LHCN-M2 (cell line): ENCODE measurements at regions not wholly inside any gene's neighbourhood (a gene's known extent, or its start where the extent isn't known, plus 50 kb on each side); places are given as distances from the start of the nearest gene placed in this dataset.
A peak's percentile ranks its signal among the peaks of the same experiment; 100 is the strongest.

Source experiments
- DNase-seq: peaks from one replicate; pipeline ENCODE4 v3.0.0-alpha.2; 2012; ENCODE audit warnings: low read depth

DNA sequence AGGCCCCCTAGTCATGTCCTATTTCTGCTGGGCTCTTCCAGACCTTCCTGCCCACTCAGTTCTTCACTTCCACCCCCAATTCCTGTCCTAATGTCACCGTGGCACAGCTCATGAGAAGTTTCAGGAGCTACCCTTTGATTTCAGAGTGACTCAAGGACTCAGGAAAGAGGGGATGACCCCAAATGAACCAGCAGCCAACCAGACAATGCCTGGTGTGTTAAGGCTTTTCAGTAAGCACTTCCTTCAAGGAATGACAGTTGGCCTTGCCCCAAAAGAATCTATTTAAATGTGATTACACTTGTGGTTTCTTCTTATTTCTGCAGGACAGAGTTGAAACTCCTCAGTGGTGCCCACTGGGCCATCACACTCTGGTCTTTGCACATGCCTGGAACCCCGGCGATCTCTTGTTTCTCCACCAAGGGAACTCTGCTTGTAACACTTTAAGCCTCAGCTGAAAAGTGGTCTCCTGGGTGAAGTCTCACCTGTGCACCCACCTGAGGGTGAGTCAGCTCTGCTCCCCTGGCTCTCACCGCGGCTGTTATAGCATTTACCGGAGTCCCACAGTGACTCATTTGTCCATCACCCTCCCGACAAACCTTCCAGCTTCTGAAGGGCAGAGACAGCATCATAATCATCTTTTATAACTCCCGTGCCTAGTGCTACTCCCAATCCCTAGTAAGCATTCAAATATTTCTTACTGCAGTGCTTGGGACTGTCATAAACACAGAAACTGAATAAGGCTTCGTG is 123.0 kb upstream of the SVIL start:
- peak; percentile 18 for DNase-seq

DNA sequence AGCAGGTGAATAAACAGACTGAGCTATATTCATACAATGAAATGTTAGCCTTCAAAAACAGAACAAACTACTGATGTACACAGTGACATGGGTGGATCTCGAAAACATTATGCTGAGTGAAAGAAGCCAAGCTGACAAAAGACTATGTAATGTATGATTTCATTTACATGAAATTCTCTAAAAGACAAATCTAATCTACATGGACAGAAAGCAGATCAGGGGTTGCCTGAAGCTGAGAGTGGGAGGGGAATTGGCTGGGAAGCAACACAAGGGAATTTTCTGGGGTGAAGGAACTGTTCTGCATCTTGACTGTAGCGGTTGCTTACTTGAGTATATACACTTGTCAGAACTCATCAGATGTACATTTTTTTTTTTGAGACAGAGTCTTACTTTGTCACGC is 121.7 kb upstream of the SVIL start:
- no peak for DNase-seq

DNA sequence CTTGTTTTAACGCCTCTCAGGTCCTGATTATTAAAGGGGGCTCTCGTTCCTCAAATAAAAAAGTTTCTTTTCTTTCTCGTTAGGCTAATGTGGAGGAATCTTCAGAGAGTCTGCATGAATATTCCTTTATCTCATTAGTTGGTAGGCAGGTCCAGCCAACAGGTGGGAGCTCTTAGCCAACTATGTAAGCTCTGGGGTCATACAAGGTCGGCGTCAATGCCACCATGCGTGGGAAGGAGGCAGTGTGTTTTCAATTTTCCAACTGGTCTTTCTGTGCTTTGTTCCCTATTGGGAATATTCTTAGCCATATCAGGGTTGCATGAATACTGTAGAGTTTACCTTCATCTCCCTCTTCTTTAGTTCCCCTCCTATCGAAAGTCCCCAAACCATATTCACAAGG is 118.5 kb upstream of the SVIL start:
- no peak for DNase-seq

DNA sequence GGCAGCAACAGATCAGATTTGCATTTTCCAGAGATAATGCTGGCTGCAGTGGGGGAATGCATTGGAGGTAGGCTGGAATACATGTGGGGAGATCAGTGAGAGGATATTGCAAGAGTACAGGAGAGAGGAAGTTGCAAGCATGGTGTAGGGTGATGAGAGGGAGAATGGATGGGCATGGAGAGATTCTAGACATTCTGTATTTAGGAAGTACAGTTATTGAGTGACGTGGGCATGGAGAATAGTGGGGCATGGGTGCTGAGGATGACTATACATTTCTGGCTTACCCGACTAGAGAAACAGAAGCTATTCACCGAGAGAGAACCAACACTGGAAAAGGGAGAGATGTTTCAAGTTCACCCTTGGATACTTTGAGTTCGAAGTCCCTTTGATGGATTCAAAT is 116.9 kb upstream of the SVIL start:
- no peak for DNase-seq

DNA sequence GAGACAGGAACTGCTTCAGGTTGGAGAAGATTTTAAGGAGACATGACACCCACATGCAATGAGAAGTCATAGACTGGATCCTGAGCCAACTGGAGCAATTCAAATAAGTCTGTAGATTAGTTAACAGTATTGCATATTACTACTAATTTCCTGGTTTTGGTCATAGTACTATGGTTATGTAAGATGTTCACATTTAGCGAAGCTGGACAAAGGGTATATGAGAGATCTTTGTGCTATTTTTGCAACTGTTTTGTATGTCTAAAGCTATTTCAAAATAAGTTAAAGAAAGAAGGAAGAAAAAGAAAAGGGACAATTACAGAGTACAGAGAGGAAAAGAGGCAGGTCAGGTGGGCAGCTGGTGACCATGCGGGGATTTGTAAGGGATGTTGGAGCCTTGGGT is 116.5 kb upstream of the SVIL start:
- DNase-seq, result no peak

DNA sequence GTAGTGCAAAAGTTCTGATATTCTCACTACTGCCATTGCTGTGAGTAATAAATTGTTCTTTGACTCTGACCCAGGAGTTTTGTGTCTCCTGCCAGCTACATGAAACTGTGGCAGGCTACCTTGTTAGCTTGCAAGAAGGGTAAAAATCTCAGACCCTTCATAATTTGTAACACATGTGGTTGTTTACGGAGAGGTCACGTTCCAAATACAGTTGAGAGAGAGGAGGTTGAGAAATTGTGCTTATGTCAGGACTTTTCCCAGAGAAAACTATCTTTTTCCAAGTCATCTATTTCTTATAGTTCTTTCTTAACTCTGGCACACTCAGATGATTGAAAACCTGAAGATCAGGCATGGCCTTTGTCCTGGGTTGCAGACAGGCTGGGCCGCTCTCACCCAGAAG is 114.4 kb upstream of the SVIL start:
- DNase-seq, result no peak

DNA sequence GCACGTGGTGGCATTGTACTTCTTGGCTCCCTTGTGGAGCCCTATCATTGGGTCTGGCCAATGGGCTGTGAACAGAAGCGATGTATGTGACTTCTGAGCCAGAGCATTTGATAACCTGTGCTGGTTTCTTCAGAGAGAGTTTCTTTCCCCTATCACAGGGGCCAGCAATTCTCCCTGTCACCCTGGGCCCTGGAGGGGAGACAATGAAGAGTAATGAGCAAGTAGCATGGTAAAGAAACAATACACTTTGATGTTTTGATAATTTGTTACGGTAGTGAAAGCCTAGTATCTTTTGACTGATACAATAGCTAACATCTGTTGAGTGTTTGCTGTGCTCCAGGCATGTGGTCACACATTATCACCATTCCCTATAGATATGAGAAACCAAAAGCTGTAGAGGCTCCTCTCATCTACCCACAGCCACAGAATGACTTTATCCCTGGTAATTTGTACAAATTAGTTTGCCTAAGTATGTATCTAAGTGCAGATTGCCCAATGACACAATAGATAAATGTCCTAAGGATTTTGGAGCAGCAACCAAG is 113.4 kb upstream of the SVIL start:
- DNase-seq, result no peak

DNA sequence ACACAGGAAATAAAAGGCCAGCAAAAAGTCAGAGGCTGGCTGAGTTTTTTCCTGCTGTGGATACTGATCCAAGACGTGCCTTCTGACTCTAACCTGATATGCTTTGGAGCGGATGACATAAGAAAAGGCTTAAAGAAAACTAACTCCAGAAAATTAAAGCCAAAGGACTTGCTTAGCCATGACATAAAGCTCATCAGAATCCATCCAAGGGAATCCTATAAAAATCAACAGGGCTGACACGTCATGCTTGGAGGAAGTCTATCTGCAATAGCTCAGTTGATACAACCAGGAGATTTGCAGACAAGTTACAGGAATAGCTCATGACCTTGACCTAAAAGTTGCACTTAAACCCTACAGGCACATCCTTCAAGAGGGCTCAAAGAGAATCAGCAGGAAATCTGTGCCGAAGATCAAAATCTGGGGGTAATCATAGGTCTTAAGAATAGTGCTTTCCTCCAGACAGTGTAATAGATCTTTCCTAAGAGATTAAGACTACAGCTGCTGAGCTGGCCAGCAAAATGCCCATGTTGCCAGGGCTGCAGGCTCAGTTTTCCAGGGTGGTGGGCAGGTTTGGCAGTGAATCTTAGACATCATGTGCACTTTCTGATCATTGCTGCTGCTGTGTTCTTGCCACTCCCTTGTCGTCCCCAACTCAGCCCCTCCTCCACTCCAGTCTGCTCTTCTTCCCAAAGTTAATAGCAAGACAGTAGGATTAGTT is 111.5 kb upstream of the SVIL start:
- DNase-seq, result peak; percentile 30

DNA sequence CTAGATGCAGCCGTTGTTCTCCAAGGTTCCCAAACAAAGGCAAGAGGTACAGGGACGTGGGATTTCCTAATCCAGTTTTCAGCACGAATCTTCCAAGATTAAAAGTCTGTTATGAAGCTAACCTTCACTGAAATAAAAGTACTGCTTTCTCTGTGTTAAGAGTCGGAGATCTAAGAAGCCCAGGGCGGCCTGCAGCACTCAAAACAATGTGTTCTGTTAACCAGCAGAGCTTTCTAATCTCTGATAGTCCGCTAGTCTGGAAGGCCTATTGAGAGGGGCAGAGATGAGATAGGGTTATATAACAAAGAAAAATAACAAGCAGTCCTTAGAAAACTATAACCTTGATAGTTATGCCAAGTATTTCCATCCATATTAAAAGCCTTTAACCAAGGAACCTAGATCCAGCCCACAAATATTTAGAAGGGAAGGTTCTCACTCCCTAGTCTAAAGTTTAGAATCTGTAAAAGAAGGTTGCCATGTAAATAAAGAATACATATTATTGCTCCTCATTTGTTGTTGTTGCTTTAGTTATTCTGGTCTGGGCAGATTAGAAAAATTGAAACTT is 106.3 kb upstream of the SVIL start:
- DNase-seq, result no peak

DNA sequence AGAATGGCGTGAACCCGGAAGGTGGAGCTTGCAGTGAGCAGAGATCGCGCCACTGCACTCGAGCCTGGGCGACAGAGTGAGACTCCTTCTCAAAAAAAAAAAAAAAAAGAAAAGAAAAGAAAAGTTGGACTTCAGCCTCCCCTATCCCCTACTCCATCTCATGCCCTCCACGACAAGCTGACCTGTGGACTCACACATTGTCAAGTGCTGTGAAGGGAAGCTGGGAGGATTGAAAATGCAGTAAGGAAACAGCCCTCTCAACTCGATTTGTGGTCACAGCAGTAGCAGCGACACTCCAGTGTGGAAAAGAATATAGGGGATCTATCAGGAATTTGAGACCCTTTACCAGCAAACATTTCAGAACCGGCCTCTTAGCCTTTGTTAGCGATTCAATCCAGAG is 103.6 kb upstream of the SVIL start:
- no peak for DNase-seq

DNA sequence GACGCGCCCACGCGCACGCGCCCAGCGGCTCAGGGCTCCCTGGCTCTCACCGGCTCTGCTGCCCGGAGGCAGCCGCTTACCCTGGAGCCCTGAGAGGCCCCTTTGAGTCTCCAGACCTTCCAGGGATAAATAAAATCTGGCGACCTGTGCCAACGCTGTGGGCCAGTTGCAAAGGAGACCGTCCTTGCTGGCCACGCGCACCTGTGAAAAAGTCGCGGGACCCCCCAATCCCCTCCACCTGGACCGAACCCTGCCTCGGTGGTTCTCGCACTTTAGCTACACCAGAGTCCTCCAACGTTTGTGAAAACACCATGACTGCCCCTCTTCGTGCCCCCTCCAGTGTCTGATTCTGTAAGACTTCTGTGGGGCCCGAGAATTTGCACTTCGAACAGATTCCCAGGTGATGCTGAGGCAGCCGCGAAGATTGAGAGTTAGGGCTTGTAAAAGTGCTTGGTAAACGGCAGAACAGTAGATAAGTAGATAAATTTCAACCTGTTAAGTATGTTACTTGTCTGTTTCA is 102.4 kb upstream of the SVIL start:
- DNase-seq, result no peak

DNA sequence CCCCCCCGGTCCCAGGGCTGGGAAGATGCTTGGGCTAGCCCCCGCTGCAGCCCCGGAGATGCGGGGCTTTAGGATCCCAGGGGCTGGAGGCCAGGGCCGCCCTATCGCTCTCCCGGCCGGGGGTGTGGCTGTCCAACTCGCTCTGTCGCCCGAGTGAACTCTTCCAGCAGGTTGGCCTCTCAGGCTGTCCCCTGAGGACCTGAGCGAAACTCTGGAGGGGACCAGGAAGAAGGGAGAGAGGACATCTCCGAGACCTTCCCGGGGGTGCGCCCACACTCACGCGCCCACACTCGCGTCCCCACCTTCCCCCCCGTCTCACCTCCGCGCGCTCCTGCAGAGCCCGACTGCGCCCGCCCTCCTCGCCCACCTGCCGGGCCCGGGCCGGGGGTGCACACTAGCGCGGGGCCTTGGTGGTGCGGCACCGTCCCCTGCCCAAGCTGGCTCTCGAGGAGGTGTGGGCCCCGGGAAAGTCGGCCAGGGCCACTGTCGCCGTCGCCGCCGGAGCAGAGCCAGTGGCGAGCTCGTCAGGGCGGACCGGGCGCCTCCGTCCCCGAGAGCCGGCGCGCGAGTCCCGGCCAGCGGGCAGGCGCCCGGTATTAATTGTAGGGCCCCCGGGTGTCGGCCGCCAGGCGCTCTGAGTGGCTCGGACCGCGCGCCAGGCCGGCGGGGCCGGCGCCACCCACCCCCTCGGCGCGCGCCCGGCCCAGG is 101.7 kb upstream of the SVIL start:
- peak; percentile 13 for DNase-seq

DNA sequence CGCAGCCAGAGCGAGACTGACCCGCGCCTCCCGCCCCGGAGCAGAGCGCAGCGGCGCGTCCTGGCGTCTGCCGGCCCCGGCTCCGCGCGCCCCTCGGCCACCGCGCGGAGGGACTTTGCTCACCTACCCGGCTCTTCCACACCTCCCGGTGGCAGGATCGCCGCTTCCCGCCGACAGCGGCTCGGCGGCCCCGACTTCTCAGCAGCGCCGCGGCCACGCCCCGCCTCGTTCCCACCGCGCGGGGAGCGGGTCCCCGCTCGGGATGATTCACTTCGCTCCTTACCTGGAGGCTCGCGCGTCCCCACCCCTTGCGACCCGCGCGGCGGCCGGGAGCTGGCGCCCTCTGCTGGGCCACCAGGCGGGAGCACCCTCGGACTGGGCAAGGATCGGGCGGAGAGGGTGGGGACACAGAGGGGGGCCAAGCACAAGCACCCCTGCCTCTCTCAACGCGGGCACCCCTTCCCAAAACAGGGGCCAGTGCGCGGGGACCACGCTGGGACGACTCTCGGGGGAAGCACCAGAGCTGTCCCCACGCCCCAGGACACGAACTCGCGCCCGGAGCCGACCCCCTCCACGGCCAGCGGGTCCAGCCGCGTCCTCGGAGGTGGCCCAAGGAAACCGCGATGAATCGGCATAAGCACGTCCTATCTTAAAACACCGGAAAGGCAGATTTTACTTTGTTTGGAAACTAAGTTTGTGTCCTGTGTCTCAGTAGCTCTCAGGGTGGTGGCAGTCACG is 101.0 kb upstream of the SVIL start:
- peak; percentile 45 for DNase-seq

DNA sequence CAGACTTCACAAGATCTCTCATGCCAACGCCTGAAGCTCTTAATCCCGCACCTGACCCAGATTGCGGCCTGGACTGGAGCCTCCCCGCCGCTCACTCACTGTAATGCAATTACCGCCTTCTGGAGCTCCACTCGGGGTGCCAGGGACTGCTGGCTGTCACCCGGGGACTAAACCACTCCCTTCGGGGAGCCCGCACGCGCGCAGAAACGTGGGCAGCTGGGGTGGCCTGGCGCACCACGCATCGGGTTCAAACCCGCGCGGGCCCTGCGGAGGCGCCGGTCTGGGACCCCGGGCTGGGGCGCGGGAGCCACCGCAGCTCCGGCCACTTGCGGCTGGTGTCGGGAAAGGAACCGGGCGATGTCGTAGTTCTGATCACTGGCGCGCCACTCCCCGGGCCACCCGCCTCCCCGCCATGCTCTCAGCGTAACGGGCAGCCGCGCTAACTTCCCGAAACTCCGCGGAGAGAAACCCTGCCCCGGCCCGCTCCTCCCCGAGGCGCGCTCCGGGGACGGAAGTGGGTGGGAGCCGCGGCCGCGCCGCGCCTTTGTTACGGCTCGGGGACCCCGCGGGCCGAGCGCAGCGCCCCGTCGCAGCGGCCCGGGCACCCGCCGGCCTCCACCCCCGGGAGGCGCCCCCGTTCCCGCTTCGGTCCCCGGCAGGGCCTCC is 100.3 kb upstream of the SVIL start:
- DNase-seq, result peak; percentile 21

DNA sequence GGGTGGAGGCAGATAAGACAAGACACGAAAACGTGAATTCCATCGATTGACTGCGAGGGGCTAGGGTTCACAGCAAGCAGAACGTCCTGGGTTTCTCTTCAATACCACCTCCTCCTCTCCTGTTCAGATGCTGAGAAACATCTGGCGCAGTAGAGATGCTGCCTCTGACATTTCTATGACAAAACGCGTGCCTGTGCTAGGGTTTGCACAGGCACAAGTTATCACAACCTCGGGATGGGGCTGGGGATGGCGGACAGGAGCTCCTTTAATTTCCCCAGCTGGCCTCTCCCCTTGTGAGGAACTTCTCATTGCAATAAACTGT is 99.8 kb upstream of the SVIL start:
- no peak for DNase-seq

DNA sequence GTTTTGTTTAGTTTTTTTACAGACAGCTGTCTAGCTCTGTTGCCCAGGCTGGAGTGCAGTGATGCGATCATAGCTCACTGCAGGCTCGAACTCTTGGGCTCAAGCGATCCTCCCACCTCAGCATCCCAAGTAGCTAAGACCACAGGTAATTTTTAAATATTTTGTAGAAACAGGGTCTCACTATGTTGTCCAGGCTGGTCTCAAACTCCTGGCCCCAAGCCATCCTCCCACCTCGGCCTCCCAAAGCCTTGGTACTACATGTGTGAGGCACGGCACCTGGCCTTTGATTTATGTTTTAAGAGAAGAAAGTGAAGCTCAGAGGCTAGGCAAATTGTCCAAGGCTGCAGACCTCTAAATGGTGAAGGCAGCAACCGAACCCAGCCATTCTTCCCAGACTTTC is 98.6 kb upstream of the SVIL start:
- DNase-seq, result no peak

DNA sequence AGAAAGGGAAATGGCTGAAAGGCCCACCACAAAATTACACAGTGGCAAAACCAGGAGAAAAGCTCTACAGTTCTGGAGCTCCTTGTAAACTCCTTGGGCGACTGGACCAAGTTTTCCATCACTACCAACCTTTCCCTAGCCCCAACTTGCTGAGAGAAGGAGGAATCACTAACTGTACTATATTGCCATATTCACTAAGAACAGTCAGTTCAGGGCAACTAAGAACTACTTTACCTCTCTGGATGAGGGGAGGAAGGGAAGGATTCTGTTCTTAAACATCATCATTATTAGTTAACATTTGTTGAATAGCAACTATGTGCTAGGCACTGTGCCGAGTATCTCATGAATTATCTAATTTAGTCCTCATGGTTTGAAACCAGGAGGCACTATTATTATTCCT is 98.1 kb upstream of the SVIL start:
- DNase-seq, result no peak

DNA sequence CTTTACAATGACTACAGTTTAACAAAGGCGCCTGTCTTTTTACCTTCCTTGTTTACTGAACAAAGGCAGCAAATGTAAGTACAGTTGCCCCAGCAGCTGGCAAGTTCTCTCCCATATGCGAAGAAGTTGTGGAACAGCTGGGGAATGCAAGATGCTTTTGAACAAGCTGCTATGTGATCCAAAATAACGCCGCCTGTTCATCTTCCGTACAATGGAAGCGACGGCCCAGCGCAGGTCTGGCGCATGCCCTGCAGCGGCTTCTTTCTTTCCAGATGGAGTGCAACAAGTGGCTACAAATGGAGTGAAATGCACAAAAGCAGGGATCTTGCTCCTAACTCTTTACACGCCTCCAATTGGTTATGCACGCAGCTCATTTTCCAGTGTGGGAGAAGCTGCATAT is 97.0 kb upstream of the SVIL start:
- no peak for DNase-seq

DNA sequence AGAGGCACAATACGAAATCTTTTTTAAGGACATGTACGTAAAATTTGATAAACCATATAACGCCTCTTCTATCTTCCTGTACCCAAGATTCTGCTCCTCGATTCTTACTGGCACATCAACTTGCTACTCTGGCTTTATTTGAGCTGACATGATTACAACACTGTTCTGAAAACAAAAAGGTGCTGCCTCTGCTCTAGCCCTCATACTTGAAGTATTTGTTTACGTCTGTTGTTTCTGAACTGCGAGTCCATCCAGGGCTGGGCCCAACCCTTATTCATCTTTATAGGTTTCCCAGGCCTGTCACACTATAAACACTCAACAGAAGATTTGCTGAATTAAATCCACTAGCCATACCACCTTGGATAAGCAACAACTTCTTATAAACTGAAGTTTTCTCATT is 96.2 kb upstream of the SVIL start:
- no peak for DNase-seq

DNA sequence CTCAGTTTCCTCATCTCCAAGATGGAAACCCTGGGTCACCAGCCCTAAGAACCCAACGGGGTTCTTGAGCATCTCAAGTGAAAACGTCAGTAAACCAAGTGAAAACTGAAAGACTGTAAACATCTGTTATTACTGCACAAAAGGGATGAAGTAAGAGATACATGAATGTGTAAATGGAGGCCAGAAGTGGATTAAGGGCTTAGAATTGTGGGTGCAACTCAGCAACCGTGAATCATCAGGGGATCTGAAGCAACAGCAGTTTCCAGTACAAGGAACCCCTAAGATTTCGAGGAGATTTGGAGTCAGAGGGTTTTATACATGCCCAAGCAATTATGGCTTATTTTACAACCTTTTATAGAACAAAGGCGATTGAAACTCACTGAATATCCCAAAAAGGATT is 95.7 kb upstream of the SVIL start:
- peak; percentile 75 for DNase-seq

DNA sequence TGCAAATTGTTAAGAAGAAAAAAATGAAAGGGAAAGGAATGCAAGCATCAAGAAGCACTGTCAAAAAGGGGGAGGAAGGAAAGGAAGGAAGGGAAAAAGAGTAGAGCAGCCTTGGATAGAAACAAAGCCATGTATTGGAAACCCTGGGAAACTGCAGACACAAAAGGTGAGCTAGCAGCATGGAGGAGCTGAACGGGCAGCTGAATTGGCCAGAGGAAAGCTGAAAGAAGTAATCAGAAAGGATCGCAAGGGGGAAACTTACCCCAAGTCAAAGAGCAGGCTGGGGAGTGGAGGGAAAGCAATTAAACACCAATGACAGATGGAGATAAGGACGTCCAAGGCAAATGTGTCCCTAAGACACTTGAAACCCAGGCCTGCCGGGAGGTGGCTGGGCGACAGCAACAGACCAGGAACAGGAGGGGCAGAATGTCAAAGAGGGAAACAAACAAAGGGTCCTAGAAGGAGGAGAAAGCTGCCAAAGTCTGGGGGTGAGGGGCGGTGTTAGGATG is 93.8 kb upstream of the SVIL start:
- no peak for DNase-seq
